ENCODE measurements at regions not wholly inside any gene's neighbourhood (a gene's known extent, or its start where the extent isn't known, plus 50 kb on each side); places are given as distances from the start of the nearest gene placed in this dataset.
"Not testable (repeated sequence)": the region's sequence is repeated elsewhere in the genome, so short reads cannot be mapped to it uniquely, and the experiment has no call there.

DNA sequence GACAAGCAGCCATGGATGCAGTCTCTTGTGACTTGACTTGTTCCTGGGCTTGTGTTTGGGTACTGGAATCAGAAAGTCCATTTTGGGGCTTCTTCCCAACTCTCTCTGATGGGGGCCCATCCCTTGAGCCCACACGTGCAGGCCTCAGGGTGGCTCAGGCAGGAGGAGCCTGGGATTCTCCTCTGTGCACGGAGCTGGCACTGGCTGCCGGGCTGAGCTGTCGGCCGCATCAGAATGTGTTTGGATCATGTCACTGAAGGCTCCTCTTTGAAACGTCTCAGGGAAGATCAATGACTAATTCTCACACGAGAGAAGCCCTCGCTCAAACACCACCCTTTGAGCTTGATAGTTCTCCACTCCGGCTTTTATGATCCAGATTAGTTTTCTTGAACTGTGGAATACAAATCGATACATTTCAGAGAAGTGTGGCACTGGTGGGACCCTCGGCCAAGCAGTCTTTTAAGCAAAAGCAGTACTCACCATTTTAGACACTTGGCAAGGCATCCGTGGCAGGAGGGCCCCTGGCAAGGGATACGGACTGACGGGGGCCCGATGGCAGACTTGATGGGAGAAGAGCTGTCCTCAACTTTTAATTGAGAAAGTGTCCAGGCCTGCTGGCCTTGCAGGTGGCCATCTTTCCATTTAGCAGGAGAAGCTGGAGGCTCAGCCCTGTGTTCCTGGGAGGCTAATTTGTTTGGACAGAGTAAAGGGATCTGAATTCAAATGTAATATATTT lies 220.7 kb upstream of the C1orf174 start:
- ATAC-seq = no peak

DNA sequence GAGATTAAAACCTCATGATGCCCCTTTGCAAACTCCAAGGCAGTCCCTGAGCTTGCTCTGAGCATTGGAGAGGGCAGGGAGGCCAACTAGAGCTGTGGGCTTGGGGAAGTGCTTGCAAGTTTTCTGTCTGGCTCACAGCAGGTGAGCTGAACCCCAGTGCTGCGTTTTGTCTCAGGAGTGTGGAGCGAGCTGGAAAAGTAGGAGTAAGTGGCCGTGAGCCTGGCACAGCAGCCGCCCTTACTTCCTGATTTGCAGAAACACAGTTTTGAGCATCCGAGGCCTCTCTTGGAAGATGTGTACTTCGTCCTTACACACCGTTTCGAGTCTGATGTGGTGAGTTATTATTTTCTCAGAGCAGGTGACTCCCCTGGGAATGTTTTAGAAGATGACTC lies 221.2 kb upstream of the C1orf174 start:
- no peak for ATAC-seq
- DNase-seq = no peak

More for the DNA sequence above, 220.7 kb upstream of the C1orf174 start:
- DNase-seq = no peak

DNA sequence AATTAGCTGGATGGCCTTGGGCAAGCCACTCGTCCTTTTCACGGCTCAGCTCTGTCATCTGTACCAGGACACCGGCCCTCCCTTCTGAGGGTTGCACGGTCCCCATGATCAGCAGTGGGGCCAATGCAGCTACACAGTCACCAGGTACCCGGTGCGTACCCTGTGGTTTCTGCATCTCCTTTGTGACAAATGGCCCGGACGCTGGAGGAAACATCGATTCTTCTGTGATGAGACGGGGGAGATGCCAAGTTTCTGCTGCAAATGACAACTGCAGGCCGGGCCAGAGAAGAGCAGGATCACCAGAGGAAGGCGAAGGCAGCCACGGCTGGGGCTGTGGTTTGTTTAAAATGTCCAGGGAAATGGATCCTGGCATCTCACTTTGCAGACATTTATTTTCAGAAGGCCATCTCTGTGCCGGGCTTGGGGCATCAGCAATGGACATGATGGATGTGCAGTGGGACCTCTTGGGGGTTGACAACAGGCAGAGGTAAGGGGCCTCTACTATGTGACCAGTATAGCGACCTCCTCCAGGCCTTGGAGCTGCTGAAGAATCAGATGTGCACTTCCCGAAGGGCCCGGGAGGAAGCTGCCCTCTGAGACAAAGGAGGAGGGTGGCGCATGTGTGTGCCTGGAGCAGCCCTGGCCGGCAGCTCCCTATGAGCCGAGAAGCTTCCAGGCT lies 221.9 kb upstream of the C1orf174 start:
- ATAC-seq (no peak), DNase-seq (no peak)

DNA sequence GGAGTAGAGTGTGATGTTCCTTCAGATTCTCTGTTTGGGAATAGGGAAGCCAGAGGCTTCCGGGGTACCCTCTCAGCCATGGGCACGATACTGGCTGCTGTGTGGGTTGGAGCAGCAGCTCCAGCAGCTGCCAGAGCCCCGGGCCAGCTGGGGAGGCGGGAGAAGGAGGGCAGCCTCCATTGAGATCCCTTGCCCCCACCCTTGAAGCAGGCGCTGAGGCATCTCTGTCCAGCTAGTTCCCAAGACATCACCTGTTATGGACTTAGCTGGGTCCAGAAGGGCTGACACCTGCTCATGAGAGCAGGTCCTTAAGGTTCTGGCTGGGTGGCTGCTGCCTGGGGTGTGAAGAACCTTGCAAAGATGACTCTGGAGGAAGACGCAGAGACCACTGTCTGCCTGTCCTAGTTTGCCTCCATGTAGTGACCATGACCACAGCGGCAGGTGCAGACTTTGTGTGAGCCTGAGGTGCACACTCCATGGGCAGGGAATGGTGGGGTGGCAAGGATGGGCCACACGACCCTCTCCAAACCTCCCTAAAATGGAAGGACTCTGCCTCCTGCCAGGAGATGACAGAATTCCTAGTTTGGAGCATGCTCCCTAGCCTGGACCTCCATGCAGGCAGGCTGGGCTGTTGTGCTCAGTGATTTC lies 222.6 kb upstream of the C1orf174 start:
- no peak for ATAC-seq

DNA sequence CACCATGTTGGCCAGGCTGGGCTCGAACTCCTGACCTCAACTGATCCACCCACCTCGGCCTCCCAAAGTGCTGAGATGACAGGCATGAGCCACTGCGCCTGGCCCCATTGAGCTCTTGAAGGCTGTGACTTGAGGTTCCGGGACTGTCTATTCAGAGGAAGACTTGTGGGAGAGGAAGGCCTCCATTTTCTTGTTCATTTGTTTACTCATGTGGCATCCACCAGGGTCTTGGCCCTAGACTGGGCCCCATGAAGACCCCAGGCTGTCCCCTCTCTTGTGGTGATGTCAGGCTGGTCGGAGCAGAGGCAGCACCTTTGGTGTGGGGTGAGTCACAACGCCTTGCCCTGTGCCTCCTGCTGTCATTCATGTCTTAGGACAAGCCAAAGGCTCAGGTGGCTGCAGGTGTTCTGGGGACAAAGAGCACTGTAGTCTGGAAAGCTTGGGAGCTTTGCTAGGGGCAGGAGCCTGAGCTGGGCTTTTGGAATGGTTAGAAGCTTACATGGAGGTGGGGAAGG lies 224.6 kb upstream of the C1orf174 start:
- DNase-seq (no peak), ATAC-seq (no peak)

More for the DNA sequence above, 222.6 kb upstream of the C1orf174 start:
- DNase-seq = no peak

DNA sequence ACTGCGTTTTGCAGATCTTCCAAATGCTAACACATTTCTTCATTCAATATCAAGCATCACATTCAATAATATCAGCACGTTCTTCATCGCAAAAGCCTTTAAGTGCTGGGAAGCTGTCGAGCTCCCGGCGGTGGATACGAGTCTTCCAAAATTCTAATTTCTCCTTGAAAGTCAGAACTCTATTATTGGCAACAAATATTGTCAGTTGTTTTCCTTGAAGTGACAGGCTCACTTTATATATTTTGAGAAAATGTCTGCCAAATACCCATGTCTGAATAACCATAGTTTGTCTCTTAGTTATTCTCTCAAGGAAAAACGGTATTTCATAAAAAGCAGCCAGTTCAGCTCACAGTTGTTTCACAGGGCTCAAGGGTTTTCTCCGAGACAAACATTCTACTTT lies 226.2 kb upstream of the C1orf174 start:
- DNase-seq (no peak), ATAC-seq (no peak)

DNA sequence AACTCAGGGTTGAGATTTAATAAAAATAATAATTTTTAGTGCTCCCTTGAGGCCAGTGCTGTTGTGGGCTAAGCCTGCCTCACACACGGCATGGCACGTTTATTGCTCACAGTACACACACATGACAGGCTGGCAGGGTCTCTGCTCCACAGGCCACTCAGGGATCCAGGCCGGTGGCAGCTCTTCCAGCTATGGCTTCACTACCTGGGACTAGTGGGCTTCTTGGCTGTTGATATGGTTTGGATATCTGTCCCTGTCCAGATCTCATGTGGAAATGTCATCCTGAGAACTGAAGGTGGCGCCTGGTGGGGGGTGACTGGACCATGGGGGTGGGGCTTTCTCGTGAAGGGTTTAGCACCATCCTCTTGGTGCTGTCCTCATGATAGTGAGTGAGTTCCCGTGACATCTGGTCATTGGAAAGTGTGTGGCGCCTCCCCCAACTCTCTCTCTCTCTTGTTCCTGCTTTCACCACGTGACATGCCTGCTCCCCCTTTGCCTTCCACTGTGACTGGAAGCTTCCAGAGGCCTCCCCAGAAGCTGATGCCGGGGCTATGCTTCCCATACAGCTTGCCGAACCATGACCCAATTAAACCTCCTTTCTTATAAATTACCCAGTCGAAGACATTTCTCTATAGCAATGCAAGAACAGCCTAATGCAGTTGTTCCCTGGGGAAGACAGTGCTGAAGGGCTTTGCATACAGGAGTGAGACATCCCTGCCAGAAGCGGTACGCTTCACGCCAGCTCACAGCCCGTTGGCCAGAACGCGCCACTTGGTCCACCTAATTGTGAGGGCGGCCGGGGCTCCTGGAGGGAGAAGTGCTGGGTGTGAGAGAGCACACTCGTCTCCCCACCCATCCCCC lies 226.9 kb upstream of the C1orf174 start:
- ATAC-seq = no peak

DNA sequence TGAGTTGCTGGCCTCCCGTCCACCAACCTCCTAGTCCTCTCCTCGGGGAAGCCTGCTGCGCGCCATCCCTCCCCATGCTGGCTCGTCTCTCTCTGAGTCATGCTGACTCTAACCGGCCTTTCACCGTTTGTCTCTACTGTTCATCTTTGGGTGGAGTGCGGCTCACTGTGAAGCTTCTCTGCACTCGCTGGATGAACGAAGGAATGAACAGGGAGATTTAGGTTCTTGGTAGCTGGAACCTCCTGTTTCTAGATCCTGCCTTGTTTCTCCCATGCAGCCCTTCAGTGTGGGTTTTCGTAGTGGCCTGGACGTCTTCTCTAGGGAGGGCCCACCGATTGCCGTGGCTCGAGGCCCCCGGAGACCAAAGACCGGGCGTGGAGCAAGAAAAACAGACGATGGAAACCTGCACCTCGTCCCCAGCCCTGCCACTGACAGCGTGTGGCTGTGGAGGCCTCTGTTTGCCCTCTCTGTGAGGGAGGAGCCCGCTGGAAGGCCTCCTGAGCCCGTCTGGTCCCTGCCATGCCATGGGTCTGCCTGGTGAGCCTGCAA lies 227.6 kb upstream of the C1orf174 start:
- ATAC-seq (no peak), DNase-seq (no peak)

More for the DNA sequence above, 226.9 kb upstream of the C1orf174 start:
- DNase-seq = no peak

DNA sequence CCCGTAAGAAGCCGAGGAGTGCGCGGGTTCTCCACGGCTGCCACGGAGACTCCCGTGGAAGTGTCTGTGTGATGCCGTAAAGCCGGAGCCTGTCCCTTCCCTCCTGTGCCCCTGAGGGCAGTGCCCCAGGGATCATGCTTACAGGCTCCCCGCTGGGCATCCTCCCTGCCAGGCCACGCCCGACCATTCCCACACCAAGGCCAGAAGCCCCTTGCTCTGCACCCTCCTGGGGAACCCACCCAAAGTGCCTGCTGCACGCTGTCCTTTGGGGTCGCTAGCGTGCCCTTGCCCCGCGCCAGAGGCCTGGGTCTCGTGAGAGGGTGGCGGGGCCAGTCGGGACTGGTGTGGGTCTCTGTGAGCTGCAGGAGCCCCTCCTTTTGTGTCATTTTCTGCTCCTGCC lies 228.5 kb upstream of the C1orf174 start:
- no peak for ATAC-seq
- DNase-seq = no peak

DNA sequence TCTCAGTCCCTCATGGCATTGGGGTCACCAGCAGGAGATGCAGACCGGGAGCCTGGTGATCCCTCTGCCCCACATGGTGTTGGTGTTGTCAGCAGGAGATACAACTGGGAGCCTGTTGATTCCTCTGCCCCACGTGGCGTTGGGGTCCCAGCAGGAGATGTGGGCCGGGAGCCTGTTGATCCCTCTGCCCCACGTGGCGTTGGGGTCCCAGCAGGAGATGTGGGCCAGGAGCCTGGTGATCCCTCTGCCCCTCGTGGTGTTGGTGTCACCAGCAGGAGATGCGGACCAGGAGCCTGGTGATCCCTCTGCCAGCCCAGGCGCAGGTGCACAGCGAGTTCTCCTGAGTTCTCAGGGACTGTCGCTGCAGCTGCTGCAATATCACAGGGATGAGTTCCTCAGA lies 229.6 kb upstream of the C1orf174 start:
- ATAC-seq (no peak), DNase-seq (no peak)

DNA sequence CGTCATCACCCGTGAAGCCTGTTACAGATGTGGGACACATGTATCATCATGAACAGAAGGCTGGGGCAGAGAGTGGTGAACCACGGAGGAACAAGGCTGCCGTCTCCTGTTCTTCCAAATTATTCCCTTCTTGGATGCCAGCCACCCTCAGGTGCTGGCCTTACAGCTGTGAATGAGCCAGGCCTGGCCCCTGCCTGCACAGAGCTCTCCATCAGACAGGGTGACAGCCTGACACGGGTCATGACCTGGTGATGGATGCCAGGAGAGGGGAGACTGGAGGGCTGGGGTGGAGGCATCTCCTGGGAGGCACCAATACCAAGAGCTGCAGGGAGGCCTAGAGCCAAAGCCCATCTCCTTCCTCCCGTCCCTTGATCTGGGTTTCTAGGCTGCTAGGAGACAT lies 230.0 kb upstream of the C1orf174 start:
- DNase-seq = no peak
- no peak for ATAC-seq

DNA sequence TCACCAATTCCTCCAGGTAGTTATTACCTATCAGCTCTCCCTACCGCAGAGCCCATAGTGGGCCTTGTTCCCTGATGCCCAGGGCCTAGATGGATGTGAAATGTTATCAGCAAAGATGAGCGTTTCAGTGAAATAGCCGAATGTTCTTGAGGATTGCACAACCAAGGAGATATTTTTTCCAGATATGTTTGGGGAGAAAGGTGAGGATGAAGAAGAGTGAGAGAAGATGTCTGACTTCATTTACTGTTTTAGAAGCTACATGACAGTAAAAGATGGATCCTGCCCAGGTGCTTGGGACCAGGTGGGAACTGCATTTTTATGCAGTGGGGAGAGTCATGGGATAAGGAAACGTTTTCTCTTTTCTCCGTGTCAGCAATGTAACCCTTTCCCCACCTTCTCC lies 231.7 kb upstream of the C1orf174 start:
- ATAC-seq (no peak), DNase-seq (no peak)

DNA sequence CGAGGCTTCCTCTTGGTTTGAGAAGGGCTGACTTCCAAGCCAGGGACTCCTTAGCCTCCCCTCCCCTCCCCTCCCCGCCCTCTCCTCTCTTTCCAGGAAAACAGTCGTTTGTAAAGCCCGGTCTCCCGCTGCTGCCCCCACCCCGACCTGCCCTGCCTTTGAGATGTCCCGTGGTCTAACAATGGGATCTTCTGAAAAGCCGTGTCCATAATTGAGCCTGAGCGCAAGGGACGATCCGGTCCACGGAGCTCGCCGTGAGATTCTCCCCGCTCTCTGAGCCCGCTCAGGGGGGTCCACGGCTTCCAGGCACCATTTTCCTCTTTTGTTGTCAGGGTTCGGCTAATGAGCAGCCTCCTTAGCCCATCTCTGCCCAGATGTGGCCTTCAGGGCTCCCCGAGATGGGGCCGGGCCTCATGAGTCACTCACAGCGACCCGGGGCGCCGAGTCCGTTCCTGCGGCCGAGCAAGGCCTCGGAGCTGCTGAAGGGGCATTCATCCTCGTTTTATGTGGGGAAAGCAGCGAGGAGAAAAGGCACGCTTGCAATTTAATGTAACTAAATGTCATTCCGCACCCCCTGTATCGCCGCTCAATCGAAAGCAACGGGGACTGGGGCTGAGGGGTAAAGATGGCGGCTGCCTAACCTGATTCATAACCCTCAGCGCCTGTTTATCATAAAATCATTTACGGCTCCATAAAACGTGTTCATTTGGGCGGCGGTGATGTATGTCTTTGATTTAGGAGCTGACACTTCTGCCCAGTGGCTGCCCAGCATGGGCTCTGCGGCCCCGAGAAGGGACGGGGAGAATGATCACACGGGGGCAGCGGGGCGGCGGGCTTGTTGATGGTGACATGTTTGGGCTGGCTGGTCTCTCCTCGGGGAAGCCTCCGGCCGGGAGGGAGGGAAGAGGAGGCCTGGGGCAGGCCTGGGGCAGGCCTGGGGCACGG lies 232.6 kb upstream of the C1orf174 start:
- DNase-seq (no peak), ATAC-seq (no peak)

DNA sequence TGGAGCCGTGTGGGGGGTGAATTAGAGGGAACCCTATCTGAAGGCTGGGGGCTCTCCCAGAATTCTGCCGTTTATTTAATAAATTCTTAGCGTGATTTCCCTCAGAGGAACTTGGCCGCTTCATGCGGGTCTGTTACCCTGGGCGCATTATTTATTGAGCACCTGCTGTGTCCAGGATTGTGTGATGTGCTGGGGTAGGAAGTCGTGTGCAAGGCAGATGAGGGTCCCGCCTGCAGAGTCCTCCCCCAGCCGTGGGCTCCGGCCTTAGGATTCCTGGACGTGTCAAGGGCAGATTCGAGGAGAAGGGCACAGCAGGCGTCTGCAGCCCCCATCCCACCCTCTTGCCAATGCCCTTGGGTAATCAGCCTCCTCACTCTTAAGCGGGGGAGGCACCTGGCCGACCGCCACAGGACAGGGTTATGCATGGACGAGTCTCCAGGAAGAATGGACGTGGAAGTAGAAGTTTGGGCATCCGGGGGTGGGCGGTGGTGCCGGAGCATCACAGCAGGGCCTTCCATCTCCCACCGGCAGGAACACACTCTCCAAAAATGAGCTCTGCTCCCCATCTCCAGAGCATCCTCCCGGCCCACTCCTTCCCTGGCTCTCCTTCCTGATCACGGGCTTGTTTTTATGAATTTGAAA lies 233.3 kb upstream of the C1orf174 start:
- no peak for DNase-seq
- no peak for ATAC-seq

DNA sequence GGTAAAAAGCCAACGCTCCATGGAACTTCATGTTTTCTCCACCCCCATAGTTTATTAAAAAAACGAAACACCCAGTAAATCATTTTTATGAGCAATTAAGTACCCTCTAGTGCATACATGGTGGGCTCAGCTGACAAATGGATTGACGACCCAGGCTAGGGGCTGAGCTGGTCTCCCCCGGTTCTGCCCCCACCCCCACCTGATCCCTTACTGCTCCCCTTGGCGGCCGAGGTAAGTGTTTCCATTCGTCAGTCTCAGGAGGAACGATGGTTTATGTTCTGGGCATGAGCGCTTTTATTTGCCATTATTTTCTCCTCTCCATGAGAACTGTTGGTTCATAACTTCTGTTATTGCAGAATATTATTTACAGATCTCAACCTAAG lies 233.9 kb upstream of the C1orf174 start:
- no peak for DNase-seq

DNA sequence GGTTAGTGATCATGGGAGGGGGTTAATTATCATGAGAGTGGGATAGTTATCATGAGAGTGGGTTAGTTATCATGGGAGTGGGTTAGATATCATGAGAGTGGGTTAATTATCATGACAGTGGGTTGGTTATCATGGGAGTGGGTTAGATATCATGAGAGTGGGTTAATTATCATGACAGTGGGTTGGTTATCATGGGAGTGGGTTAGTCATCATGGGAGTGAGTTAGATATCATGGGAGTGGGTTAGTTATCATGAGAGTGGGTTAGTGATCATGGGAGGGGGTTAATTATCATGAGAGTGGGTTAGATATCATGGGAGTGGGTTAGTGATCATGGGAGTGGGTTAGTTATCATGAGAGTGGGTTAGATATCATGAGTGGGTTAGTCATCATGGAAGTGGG lies 235.8 kb upstream of the C1orf174 start:
- not testable (repeated sequence) for ATAC-seq, DNase-seq

More for the DNA sequence above, 233.9 kb upstream of the C1orf174 start:
- no peak for ATAC-seq

DNA sequence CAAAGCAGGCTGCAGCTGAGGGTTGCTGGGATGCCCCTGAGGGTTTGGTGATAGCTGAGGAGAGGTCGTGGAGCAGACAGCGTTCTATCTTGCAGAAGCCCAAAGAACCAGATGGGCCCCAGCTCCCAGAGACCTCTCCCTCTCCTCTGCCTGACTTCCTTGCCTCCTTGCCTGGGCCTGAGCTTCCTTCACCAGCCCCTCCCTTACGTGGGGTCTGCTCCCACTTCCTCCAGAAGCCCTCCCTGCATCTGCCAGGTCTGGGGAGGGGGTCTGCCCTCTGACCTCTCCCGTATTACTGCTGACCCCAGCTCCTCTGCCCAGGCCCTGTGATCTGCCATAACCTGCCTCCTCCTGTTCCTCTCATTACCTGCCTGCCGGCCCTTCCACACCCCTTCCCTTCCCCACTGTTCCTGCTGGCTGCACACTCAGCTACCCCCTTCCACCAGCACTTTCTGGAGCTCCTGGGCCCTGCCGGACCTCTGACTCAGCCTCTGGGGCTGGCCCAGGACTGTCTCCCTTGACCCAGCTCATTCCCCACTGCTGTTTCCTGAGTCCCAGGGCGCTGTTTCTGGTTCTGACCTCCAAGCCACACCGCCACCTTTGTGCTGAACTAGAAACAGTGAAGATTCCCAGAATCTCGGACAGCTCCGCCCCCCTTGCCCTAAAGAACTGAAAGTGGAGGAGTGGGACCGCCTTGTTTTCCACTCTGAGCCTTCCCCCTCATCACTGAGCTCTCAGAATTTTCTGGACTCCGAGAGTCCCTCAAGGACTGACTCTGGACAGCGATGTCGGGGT lies 237.7 kb upstream of the C1orf174 start:
- ATAC-seq (no peak), DNase-seq (no peak)

DNA sequence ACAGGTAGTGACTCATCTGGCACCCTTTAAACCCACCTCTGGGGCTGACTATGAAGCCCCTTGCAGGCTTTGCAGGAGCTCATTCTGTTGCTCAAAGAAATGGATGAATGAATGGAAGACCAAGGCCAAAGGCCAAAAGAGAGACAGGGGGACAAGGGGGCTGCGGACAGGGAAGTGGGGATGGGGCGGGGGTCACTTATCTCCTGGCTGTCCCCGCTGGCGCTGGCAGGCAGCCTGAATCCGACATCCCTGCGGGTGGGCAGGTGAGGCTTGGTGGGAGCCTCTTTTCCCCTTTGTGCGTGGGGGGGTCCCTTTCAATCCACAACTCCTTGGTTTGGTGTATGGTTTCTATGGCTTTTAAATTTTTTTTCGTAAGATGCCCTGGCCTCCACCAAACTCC lies 239.6 kb upstream of the C1orf174 start:
- no peak for DNase-seq
- no peak for ATAC-seq

DNA sequence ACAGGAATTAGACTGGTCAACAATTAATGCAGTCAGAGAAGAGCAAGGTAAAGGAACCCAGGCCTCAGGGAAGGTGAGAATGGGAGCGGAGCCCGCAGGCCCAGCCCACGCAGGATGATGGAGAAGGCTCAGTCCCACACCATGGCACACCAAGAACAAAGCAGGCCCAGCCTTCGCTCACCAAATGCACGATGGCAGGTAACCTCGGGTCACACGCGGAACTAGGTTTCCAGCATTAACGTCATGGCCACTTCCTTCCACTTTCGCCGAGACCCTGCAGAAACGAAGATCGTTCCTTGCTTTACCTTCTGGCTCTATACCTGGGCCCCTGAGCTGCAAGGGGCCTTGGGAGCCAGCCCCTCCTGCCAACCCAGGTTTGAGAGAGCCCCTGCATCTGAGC lies 240.2 kb upstream of the C1orf174 start:
- DNase-seq (no peak), ATAC-seq (no peak)

Measured in stimulated activated naive CD8-positive, alpha-beta T cell treated with anti-CD3 and anti-CD28 coated beads, Interleukin-15, Interleukin-2, amounts not matched to agents 100 U/mL and 50 U/mL, for 24 hours (primary cell).